Stimulated activated CD4-positive, alpha-beta T cell treated with anti-CD3 and anti-CD28 coated beads, Interleukin-4, amount 100 ng/mL, for 4 hours (primary cell): ENCODE measurements at regions not wholly inside any gene's neighbourhood (a gene's known extent, or its start where the extent isn't known, plus 50 kb on each side); places are given as distances from the start of the nearest gene placed in this dataset.
"Not testable (repeated sequence)": the region's sequence is repeated elsewhere in the genome, so short reads cannot be mapped to it uniquely, and the experiment has no call there.

Experiments used
- DNase-seq, 2 experiments: peaks; one replicate each; pipeline ENCODE4 v3.0.0-alpha.2; 2020

DNA sequence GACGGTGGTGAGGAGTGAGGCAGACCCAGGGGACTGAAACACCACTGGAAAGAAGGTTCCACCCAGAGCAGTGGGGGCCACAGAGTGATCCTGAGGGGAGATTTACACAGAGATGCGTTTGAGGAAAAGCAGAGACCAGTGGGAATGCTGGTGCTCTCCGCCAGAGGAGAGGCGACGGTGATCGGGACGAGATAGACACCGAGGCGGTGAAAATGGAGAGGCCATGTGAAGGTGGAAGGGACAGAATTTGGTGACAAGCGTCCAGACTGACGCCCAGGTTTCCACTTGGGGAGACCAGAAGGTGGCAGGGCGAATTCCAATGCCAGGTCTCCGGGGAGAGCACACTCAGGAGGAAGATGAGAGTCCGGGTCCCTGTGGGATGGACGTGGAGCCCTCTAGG lies 374.8 kb downstream of the CNTNAP3B start:
- not testable (repeated sequence) for DNase-seq

DNA sequence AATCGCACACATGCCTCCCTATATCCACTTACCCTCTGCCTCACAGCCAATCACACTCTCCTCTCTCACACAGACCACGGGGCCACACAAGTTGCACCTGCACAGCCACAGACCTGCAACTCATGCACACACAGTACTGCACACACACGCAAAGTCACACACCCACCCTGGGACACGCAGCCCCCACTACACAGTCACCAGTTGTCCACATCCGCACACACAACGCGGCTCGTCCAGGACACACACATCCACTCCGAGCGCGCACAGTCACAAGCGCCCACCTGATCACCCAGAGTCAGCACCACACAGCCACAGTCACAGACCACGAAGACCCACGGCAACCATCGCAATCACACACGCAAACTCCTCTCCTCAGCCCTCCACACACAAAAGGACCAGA lies 387.3 kb downstream of the CNTNAP3B start:
- not testable (repeated sequence) for DNase-seq

GRCh38 chr9:41741173-41741572 lies 388.1 kb downstream of the CNTNAP3B start:
- not testable (repeated sequence) for DNase-seq

GRCh38 chr9:41738681-41739080 lies 390.5 kb downstream of the CNTNAP3B start:
- not testable (repeated sequence) for DNase-seq

DNA sequence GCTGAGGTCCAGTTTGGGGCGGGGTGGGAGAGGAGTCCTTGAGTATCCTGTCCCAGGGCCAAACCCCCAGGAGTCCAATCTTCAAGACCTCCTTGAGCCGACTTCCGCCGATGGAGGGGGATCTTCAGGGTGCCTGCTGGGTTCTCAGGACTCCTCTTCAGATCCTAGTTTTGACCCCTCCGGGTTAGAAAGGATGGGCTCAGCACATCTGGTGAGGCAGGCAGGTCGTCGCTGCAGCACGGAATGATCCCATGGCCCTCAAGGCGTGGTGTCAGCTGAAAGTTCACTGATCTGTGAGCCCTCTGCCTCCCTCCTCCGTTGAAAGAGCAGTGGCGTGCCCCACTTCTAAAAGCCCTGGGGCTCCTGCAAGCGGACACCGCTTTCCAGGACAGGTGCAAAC lies 430.0 kb downstream of the CNTNAP3B start:
- DNase-seq = not testable (repeated sequence)

- DNase-seq = not testable (repeated sequence)
These were observed 432.1 kb downstream of the CNTNAP3B start for GRCh38 chr9:41697080-41697479.

- not testable (repeated sequence) for DNase-seq
These were observed 449.9 kb downstream of the CNTNAP3B start for GRCh38 chr9:41679312-41679711.

- DNase-seq = not testable (repeated sequence)
These were observed 465.7 kb downstream of the CNTNAP3B start for GRCh38 chr9:41663497-41664036.

DNA sequence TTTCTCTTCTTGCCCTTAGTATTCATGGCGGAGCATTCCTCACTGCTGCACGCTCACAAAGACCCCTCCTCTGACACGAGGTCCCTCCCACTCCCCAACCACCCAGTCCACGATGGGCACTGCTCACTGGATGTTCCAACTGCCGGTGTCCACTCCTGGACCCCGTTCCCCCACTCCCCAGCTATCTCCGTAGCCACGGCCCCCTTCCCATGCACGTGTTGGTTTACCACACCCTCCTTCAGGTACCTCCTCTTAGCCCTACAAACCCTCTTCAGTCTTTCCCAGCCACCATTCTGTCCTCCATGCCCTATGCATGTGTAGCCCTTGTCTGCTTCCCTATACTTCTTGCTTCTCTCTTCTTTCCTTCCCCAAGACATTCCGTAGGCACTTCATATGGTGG lies 469.6 kb upstream of the ZNG1F start:
- DNase-seq = not testable (repeated sequence)

DNA sequence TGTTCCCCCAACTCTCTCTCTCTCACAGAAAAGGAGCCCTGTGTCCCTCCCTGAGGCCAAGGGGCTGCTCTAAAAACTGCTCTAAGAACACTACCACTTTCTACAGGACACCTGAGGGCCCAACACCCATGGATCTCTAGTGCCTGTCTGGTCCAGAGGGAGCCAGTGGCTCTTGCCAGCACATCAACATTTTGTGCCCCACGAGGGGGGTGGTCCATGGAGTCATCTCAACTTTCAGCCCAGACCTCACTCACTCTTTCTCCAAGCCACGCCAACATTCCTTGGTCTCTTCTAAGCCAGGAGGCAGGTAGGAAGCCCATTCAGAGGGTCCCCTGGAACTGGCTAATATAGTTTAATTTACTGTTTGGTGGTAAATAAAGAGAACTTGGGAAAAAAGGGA lies 469.0 kb upstream of the ZNG1F start:
- DNase-seq = not testable (repeated sequence)

DNA sequence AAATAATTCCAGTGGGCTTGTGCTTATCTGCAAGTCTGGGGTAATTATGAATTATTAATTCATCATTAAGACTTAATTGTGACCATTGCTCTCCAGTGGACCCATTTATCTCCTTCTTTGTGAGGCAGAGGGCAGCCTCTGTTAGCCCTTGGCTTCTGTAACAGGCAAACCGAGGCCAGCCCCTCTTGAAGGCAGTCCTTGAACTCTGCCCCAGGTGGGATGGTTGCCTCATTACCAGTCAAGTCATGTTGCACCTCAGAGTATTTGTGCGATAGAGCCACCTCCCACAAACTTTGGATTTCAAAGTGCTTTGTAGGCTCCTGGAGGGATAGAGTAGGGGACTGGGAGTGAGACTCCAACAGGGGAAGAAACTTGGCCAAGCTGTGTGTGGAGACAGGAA lies 468.0 kb upstream of the ZNG1F start:
- not testable (repeated sequence) for DNase-seq

GRCh38 chr9:41655071-41655554 lies 466.0 kb upstream of the ZNG1F start:
- not testable (repeated sequence) for DNase-seq

DNA sequence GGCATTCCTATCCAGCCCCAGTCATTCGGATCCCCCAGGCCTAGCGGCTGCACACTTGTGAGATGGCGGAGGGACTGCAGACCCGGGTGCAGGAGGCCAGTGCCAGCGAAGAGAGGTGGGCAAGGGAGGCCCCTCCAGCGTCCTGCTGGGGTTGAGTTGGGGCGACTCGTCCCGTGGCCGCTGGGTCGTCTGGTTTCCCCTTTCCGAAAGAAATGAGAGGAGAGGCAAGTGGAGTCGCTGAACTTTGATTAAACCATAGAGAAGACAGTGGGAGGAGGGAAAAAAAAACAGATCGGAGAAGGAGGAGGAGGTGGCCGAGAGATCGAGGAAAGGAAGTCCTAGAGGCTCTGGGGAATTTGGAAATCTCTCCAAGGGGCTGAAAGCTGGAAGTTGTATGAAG lies 465.2 kb upstream of the ZNG1F start:
- DNase-seq = not testable (repeated sequence)

GRCh38 chr9:41653560-41654340 lies 464.6 kb upstream of the ZNG1F start:
- DNase-seq = not testable (repeated sequence)

- DNase-seq = not testable (repeated sequence)
These were observed 463.7 kb upstream of the ZNG1F start for GRCh38 chr9:41652800-41653199.

DNA sequence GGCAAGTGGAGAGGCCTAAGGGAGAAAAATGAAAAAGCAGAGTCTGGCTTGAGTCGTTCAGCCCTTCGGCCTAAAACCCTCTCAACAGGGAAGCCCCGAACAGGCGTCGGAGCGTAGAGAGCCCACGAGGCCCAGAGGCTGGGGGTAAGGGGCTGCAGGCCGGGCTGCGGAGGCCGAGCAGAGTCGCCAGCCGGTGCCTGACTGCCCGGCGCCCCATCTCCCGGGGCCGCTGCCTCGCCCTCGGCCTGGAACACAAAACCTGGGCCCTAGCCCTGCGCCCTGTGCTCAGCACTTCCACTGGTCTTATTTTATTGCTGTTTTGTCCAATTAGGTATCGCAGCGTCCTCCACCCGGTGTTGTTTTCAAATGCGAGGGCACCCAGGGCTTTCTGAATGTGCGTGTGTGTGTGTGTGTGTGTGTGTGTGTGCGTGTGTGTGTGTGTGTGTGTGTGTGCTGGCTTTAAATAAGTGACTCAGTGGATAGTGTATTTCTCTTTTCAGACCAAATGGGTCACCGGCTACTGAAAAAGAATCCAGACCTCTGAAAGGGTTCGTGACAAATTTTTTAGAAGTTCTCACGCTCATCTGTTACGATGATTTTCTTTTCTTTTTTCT lies 463.1 kb upstream of the ZNG1F start:
- not testable (repeated sequence) for DNase-seq

DNA sequence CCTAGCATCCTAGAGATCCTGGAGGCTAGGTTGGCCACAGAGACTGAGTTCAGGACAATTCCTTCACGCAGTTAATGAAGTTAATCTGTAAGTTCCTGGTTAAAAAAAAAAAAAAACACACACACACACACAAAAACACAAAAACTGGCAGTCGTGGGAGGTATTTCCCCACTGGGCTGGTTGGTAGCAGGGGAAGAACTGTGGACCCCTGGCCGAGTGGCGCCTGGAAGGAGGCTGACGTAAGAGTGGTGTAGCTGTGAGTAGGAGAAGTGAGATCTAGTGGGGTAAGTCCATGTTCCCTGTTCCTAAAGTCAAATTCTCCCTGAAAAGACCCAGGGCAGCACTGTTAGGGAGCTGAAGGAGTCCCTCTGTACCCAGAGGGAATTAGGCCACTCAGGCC lies 461.0 kb upstream of the ZNG1F start:
- DNase-seq = not testable (repeated sequence)

DNA sequence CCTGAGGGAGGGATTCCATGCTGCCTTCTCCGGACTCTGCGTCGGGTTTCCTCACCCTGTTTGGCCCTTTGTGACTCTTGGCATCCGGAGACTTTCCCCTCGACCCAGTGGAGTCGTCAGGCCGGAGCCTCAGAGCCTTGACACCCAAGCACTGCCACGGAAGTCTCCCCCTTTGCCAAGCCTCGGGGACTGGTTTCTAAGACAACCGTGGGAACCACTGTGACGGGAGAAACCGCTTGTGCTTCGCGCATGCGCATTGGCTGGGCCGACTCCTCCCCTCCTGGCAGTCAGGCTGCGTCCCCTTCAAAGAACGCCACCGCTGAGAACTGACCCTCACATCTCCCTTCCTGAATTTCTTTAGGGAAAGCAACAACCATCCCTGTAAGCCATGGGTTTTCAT lies 459.4 kb upstream of the ZNG1F start:
- peak; percentile 6 to 21 for DNase-seq

DNA sequence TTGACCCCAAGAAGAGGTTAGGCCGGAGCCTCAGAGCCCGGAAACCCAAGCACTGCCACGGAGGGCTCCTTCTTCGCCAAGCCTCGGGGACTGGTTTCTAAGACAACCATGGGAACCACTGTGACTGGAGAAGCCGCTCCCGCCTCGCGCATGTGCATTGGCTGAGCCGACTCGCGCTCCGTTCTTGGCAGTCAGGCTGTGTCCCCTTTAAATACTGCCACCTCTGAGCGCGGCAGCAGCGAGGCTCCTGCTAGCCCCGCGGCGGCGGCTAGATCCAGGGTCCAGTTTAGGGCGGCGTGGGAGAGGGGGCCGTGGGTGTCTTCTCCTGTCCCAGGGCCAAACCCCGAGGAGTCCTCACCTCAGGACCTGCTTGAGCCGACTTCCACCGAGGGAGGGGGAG lies 457.1 kb upstream of the ZNG1F start:
- not testable (repeated sequence) for DNase-seq

DNA sequence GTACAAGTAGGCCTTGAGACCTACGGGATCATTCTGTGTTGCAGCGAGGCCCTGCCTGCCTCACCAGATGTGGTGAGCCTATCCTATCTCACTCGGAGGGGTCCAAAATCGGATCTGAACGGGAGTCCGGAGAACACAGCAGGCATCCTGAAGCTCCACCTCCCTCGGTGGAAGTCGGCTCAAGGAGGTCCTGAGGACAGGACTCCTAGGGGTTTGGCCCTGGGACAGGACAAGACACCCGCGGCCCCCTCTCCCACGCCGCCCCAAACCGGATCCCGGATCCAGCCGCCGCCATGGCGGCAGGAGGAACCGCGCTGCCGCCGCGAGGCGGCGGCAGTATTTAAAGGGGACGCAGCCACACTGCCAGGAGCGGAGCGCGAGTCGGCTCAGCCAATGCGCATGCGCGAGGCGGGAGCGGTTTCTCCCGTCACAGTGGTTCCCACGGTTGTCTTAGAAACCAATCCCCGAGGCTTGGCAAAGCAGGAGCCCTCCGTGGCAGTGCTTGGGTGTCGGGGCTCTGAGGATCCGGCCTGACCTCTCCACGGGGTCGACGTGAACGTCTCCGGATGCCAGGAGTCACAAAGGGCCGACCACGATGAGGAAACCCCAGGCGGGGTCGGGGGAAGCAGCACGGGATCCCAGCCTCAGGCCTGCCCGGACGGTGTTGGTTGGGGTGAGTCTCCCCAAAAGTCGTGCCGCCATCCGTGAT lies 454.6 kb upstream of the ZNG1F start:
- peak; percentile 56 to 66 for DNase-seq

- DNase-seq = not testable (repeated sequence)
These were observed 444.6 kb upstream of the ZNG1F start for GRCh38 chr9:41633726-41634125.

GRCh38 chr9:41623666-41624065 lies 434.5 kb upstream of the ZNG1F start:
- DNase-seq = not testable (repeated sequence)

GRCh38 chr9:41619254-41619653 lies 430.1 kb upstream of the ZNG1F start:
- DNase-seq = not testable (repeated sequence)
